GM12891 (cell line): ENCODE measurements at regions not wholly inside any gene's neighbourhood (a gene's known extent, or its start where the extent isn't known, plus 50 kb on each side); places are given as distances from the start of the nearest gene placed in this dataset.

Source experiments
- POLR2A ChIP-seq: IDR thresholded peaks from 2 replicates; pipeline ENCODE4 v1.6.1; 2011; ENCODE audit warnings: low read depth, low read length, control low read depth
- POLR2AphosphoS5 ChIP-seq: IDR thresholded peaks from 2 replicates; pipeline ENCODE4 v1.6.1; 2011; ENCODE audit warnings: low read depth, low read length, control low read depth
- SPI1 ChIP-seq: IDR thresholded peaks from 2 replicates; pipeline ENCODE4 v1.6.1; 2011; ENCODE audit warnings: low read depth, low read length, control low read depth
- TAF1 ChIP-seq: IDR thresholded peaks from 2 replicates; pipeline ENCODE4 v1.6.1; 2011; ENCODE audit warnings: low read depth, low read length, control low read depth

DNA sequence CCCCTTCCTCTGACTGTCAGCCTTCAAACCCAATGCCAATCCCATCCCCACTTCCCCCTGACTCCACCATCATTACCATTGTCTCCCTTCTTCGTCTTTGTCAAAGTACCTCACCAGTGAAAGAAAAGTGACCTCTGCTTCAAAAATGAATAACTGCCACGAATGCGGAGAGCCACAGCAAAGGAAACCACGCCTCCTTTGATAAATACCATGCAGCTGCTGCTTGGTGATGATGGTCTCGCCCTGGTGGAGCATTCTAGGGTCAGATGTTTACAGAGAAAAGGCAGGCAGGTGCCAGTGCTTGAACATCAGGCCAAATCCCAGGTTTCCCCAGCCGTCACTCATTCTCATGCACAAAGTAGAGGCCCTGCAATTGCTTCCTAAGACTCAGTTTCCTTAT, 162.2 kb downstream of the BCL11A start:
- TF ChIP-seq TAF1 (no peak), POLR2A (no peak), POLR2AphosphoS5 (no peak), SPI1 (no peak)
